NCI-H526 treated with DMSO at 0.1 percent for 48 hours (cell line): ENCODE measurements at regions not wholly inside any gene's neighbourhood (a gene's known extent, or its start where the extent isn't known, plus 50 kb on each side); places are given as distances from the start of the nearest gene placed in this dataset.
"Not testable (repeated sequence)": the region's sequence is repeated elsewhere in the genome, so short reads cannot be mapped to it uniquely, and the experiment has no call there.

ENCODE experiments used
- DNase-seq: peaks from one replicate; lab custom pipeline; 2025; lab: John Stamatoyannopoulos, UW

DNA sequence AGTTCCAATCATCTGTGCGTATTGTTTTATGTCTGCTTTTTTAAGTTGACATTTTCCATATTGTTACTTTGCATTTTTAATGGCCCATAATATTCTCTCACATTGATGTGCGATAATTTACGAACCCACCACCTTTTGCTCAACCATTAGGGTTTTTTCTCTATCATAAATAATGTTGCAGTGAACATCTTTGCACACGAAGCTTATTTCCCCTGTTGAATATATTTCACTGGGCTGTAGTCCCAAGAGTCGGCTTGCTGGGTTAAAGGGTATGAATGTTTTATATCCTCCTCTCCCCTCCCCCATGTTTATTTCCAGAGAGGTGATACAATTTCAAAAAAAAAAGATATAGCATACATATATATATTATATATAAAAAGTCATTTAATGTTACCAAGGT is 272.7 kb upstream of the RGMA start:
- no peak for DNase-seq

DNA sequence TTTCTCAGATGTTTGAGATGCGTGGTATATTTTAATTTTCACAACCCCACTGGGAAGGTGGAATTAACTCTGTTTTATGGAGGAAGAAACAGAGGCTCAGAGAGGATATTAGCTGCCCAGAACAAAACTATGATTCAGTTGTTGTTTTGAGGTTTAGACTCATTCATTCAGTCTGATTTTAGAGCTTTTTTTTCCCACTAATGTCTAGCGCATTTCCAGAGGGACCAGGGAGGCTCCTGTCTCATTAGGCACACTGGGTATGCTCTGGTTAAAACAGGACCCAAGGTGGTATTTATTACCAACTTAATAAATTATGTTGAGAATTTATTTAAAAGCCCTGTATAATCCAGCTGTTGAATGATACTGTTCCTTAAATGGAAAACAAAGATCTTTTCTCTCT is 272.0 kb upstream of the RGMA start:
- DNase-seq = no peak

DNA sequence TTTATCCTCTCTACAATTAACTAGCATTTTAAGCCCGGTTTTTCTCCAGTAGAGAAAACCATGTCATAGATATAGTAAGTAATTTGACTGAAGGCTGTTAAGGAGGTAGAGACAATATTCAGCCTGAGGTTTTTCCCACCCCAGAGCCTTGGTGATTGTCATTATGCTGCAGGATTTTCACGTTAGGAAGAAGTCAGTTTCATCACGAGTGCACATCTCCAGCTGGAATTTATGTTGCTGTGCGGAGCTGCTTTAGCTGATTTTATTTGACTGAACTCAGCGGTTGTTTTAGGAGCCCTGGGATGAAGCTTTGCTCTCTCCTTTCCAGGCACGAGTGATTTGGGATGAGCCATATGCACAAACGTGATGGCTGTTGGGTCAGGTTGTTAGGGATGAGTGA is 271.3 kb upstream of the RGMA start:
- no peak for DNase-seq

GRCh38 chr15:93359425-93360131 is 270.6 kb upstream of the RGMA start:
- no peak for DNase-seq

- DNase-seq = no peak
Observed at GRCh38 chr15:93359060-93359408, 270.0 kb upstream of the RGMA start.

DNA sequence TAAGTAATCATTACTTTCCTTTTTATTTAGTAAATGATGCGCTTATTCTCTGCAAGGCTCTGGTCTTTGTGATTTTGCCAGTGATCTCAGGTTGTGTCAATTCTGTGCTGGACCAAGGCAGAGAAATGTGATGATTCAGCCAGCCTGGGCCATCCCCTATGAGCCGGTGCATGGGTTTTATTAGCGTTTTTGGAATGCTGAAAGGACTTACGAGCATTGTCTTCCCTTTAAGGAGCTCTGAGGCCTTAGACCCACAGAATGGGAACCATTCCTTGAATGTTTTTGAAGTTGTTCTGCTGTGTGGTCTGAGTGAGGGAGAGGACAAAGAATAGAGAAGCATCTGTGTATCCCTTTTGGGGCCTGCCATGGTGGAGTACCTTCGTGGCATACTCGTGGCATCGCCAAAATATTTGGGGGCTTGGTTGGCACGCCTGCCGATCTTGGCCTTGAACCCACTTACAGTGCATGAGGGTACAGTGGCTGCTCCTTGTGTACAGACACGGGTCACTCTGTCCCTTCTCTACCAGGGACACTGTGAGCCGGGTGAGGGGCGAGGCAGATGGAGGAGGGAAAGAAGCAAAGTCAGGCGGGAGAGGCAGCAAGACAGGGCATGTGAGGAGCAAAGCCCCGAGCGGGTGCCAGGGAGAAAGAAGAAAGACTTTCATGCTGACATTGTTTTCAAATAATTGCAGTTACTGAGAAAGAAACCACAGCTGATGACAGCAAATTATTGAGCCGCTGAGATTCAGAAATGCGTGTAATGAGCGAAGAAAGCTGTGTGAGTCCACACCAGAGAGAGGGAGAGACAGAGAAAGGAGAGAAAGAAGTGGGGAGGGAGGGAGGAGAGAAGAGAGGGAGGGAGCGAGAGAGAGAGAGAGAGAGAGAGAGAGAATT is 269.4 kb upstream of the RGMA start:
- no peak for DNase-seq

DNA sequence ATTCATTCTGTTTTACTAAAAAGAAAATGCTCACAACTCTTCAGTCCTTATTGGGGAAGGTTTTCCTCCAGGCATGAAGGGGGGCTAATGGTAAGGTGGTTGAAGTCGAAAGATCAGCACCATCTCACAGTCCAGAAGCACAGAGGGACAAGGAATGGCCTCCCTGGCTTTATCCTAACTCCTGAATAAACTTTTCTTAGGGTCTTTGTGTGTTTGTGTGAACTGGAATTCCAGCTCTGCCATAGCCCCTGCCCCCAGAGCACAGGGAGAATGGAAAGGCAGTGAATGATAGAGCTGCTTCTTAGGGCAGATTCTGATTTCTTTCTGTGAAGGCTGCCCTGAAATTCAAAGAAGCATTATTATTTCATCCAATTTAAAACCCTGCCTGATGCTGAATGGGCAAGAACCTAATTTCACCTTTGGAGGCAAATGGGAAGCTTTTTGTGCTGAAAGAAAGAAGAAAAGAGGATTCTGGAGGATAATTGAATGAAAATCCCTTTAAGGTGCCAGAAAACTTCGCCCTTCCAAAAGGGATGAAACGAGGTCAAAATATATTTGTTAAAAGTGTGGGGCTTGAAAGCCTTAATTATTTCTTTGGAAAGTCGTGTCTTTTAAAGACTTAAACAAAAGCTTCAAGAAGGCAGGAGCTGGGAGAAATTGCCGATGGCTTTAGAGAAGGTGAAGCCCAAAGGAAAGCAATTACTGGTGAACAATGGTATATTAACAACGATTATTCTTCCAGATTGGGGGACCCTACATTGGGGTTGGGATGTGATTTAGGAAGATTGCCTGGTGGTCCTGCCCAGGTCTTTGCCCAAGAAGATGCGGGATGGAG is 259.9 kb upstream of the RGMA start:
- no peak for DNase-seq

DNA sequence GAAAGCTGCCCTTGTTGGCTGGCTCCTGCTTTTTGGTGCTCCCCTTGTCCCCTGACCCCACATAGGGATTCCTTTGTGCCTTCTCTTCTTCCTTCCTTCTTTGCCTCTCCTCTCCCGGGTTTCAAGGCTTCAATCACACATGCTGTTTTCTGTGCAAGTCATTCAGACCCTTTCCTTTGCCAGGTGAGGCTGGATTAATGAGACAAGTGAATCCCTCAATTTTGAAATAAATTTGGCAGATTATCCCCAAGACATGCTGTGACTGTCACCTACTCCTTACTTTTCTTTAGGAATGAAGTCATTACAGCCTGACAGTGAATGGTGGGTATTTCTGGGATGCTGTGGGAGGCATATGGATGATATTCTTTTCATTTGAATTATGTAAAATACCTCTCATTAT is 259.0 kb upstream of the RGMA start:
- DNase-seq = no peak

GRCh38 chr15:93345981-93346380 is 257.0 kb upstream of the RGMA start:
- DNase-seq = no peak

GRCh38 chr15:93343402-93343801 is 254.4 kb upstream of the RGMA start:
- not testable (repeated sequence) for DNase-seq

DNA sequence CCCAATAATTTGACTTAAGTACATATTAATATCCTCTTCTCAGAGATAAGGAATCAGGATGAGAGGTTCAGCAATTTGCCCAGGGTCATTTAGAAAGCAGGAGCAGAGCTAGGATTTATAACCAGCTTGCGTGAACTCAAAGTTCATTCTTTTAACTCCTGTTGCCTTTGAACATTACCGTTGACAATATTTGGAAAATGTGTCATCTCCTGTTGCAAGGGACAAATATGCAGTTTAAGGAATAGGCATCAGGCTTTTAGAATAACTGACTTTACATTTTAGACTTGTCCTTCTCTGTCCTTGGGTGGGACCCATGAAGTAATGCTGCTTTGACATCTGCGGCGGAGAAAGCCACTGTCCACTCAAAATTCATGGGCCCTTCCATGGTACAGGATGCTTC is 252.2 kb upstream of the RGMA start:
- DNase-seq = no peak

DNA sequence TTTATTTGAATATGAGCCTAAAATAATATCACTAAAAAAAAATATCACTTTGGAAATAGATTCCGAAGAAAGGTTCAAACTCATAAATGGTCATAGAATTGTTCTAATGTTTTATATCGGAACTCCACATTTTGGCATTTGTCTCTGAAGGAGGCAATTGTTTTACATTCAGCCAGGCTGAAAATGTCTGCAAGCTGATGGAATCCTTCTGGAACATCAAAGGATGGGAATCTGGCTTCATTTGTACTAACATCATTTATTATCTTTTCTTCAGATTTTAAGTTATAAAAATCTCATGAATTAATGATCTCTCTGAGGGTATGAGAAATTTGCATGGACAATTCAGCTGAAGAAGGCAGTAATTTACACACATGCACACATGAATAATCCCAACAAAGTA is 251.4 kb upstream of the RGMA start:
- no peak for DNase-seq

DNA sequence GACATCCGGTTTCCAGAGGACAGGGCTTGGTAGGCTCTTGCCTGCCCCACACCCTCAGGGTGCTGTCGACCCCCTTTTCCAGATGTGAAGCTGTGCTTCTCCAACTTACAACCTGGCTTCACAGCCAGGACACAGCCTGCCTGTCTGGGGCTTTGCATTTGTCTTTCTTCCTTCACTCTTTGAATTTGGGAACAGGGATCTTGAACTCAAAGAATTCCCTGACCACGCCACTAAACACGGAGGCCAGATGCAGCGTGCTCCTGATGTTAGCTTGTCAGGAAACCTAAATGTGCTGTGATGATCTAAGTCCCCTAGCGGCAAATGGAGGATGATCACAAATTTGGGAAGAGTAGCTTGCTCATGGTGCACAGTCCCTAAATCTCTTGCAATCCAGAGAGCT is 244.8 kb upstream of the RGMA start:
- no peak for DNase-seq

DNA sequence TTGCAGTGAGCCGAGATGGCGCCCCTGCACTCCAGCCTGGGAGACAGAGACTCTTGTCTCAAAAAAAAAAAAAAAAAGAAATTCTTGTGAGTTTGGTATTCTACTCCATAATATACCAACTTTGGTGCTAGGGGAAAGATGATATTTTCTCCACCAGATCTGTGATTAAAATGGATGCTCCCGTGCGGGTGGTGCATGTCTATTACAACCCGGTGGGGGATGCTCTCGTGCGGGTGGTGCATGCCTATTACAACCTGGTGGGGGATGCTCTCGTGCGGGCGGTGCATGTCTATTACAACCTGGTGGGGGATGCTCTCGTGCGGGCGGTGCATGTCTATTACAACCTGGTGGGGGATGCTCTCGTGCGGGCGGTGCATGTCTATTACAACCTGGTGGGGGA is 244.1 kb upstream of the RGMA start:
- not testable (repeated sequence) for DNase-seq

DNA sequence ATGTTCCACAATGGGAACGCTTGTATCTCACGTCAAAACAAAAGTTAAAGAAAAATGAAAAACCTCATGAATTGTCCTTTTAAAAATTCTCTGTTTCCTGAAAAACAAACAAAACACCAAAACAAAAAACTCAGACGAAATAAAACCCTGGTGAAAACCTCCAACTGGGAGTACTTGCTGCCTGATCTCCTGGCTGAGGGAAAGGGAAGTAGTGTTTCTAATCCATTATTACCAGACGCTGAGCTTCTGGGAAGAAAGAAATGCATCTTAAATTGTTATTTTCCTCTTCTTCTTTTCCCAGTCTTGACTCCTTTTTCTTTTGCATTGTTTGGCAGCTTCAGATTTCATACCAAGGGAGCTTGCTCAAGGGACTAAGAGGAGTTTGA is 243.2 kb upstream of the RGMA start:
- DNase-seq = no peak

GRCh38 chr15:93331545-93332167 is 242.6 kb upstream of the RGMA start:
- no peak for DNase-seq

GRCh38 chr15:93330912-93331544 is 242.0 kb upstream of the RGMA start:
- DNase-seq = no peak

DNA sequence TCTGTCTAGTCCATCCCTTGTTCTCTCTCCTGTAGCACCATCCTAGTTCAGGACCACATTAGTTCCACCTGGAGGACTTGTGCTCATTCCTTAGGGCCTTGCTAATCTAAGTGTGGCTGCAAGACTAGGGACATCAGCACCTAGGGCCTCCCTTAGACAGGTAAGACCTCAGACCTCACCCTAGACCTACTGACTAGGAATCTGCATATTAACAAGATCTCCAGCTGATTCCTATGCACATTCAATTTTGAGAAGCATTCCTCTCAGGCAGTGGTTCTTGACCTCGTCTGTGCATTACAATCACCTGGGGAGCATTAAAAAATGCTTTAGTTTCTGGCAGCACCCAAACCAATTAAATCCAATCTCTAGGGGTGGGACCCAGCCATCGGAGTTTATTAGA is 238.4 kb upstream of the RGMA start:
- no peak for DNase-seq

GRCh38 chr15:93324186-93324975 is 235.4 kb upstream of the RGMA start:
- no peak for DNase-seq

DNA sequence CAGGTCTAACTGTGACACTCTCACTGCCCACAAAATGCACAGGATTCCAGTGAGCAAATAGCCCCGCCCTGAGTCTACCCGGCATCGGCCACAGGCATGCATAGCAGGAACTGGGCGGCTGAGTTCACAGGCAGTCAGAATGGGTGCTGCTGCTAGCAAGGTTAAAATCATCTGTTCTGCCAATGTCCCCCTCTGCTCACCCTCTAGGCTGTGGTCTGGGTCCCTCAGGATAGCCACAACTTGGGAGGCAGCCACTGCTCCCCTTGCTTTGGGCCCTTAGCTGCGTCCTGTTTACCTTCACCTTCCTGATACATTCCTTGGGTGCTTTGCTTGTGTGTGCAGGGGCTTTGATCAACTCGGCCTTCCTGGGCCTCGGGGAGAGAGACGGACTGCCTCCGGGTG is 232.9 kb upstream of the RGMA start:
- DNase-seq = no peak
